ENCODE measurements at regions not wholly inside any gene's neighbourhood (a gene's known extent, or its start where the extent isn't known, plus 50 kb on each side); places are given as distances from the start of the nearest gene placed in this dataset.

GRCh38 chr6:98686008-98686601, 148.3 kb upstream of the POU3F2 start:
- TF ChIP-seq CTCF (IDR thresholded peaks at IDR 0.05) (no peak), EZH2 (IDR thresholded peaks at IDR 0.05) (no peak)

Data from neural progenitor cell (in vitro differentiated cells).